Left ventricle myocardium inferior (tissue), 1 donor: ENCODE measurements at regions not wholly inside any gene's neighbourhood (a gene's known extent, or its start where the extent isn't known, plus 50 kb on each side); places are given as distances from the start of the nearest gene placed in this dataset.

Experiments used
- DNase-seq: peaks from one replicate; pipeline ENCODE4 v3.0.0-alpha.2; 2020
- H3K27ac ChIP-seq: fragments of 200-600 bp; replicated peaks from 2 replicates; pipeline ENCODE4 v1.8.0; 2021
- H3K27me3 ChIP-seq: fragments of 200-600 bp; 2 replicates; pipeline ENCODE4 v1.8.0; 2021; ENCODE audit warnings: low read depth
- H3K36me3 ChIP-seq: fragments of 200-600 bp; 2 replicates; pipeline ENCODE4 v1.8.0; 2021
- H3K4me1 ChIP-seq: fragments of 200-600 bp; 2 replicates; pipeline ENCODE4 v1.8.0; 2021
- H3K4me3 ChIP-seq: fragments of 200-600 bp; 2 replicates; pipeline ENCODE4 v1.8.0; 2021; ENCODE audit warnings: mild to moderate bottlenecking, moderate library complexity
- H3K9me3 ChIP-seq: fragments of 200-600 bp; replicated peaks from 2 replicates; pipeline ENCODE4 v1.8.0; 2021
- intact Hi-C: fragments of 100-400 bp; cut with micrococcal nuclease; formaldehyde crosslinking; loops from one replicate; pipeline ENCODE4 v1.11.0; 2022
- TF ChIP-seq, protein P1 (sequence below): fragments of 200-600 bp; IDR thresholded peaks from 2 replicates; pipeline ENCODE4 v1.8.0; 2021; ENCODE audit warnings: antibody characterized with exemption, mild to moderate bottlenecking, borderline replicate concordance
- donor health status: DM: no; HTN: yes; CAD: no; lungs with severe emphysema.

- no peaks in the 10 kb centered on the region for H3K36me3 ChIP-seq
- TF ChIP-seq, protein P1, sequence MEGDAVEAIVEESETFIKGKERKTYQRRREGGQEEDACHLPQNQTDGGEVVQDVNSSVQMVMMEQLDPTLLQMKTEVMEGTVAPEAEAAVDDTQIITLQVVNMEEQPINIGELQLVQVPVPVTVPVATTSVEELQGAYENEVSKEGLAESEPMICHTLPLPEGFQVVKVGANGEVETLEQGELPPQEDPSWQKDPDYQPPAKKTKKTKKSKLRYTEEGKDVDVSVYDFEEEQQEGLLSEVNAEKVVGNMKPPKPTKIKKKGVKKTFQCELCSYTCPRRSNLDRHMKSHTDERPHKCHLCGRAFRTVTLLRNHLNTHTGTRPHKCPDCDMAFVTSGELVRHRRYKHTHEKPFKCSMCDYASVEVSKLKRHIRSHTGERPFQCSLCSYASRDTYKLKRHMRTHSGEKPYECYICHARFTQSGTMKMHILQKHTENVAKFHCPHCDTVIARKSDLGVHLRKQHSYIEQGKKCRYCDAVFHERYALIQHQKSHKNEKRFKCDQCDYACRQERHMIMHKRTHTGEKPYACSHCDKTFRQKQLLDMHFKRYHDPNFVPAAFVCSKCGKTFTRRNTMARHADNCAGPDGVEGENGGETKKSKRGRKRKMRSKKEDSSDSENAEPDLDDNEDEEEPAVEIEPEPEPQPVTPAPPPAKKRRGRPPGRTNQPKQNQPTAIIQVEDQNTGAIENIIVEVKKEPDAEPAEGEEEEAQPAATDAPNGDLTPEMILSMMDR = no peak
- no peaks in the 10 kb centered on the region for H3K27me3 ChIP-seq
- intact Hi-C loops = no loop called here
- H3K27ac ChIP-seq = no peak overlapping the region
- no peak for DNase-seq
- no peak overlapping the region for H3K4me3 ChIP-seq
- peaks cover 14% of the 10 kb centered on the region for H3K4me1 ChIP-seq
- H3K9me3 ChIP-seq = no peaks in the 10 kb centered on the region
These were observed 242.6 kb upstream of the MAF start for GRCh38 chr16:79843145-79843544.

DNA sequence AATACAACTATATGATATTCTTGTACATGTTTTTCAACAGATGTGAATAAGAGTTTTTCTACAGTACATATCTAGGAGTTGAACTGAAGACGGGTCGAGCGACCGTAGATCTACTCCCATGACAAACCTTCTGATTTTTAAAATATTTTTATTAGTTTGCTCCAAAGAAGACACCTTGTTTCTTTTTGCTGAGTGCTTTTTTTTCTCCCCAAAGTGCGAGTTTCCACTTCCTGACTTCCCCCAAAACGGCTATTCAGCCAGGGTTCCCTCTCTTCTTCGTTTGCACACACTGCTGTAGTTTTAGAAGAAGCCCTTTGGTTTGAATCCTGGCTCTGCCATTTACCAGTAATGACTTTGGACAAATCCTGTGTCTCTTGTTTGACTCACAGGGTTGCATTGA, 241.7 kb upstream of the MAF start:
- intact Hi-C loops = no loop called here
- Histone ChIP-seq H3K27me3 (no peaks in the 10 kb centered on the region), H3K9me3 (no peaks in the 10 kb centered on the region), H3K4me1 (peaks cover 14% of the 10 kb centered on the region), H3K27ac (no peak overlapping the region), H3K4me3 (no peak overlapping the region), H3K36me3 (no peaks in the 10 kb centered on the region)
- TF ChIP-seq, protein P1 = no peak
- no peak for DNase-seq

DNA sequence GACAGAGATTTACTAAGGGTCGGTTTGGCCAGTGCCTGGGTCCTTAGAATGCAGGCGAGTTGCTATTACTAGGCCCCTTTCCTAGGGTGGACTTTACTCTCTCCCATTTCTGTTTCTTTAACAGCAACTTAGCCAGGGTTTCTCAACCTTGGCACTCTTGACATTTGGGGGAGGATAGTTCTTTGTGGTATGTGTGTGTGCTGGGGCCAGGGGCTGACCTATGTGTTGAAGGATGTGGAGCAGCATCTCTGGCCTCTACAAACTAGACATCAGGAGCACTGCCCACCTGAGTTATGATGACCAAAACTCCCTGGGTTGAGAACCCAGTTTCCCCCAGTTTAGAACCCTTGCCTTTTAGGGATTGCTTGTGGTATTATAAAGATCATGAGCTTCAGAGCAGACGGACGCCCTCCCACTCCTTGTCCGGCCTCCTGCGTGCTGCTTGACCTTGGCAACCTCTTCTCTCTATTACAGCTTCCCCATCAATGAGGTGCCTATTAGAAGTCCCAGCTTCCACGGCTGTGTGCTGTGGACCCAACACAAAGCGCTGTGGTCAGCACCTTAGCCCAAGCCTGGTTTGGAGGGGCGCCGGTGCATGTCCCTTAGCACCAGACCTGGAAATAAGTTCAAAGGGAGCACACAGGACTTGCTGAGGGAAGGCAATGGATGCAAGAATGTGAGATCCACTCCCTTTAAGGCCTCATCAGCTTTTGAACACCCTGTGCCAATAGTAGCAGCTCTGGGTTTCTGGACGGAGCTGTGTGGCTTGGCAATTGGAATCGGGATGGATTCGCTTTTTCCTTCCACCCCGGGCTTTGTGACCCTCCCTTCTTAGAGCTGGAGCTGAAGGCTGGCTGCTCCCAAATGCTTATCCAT, 239.2 kb upstream of the MAF start:
- Histone ChIP-seq H3K36me3 (no peaks in the 10 kb centered on the region), H3K27ac (peak overlapping the region; percentile 13), H3K9me3 (no peaks in the 10 kb centered on the region), H3K4me3 (no peak overlapping the region), H3K27me3 (no peaks in the 10 kb centered on the region), H3K4me1 (peaks cover 14% of the 10 kb centered on the region)
- TF ChIP-seq, protein P1 = no peak
- intact Hi-C loops = no loop called here
- peak; percentile 38 for DNase-seq

- no peak overlapping the region for H3K4me3 ChIP-seq
These were observed 238.1 kb upstream of the MAF start for GRCh38 chr16:79838496-79839259.

DNA sequence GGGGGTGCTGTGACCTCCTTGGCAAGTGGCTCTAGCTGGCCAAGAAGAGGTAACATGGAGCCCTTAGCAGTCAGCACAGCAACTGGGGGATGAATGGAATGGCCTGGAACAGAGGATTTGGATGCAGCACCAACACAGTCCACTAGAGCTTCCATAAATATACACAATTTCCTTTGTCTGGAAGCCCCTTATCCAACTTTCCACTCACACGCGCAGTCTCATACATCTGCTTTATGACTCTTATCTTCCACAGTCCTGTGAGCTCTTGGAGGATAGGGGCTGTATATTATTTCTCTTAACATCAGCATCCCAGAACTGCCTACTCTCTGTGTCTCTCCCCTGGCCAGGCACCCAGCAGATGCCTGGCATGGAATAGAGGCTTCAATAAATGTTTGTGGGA, 235.6 kb upstream of the MAF start:
- no peak overlapping the region for H3K27ac ChIP-seq

More at GRCh38 chr16:79838496-79839259, 238.1 kb upstream of the MAF start:
- Histone ChIP-seq H3K4me1 (peaks cover 14% of the 10 kb centered on the region), H3K36me3 (no peaks in the 10 kb centered on the region), H3K27ac (no peak overlapping the region), H3K27me3 (no peaks in the 10 kb centered on the region), H3K9me3 (no peaks in the 10 kb centered on the region)
- DNase-seq = peak; percentile 31
- intact Hi-C loops = no loop called here
- TF ChIP-seq, protein P1 = no peak

More for the DNA sequence above, 235.6 kb upstream of the MAF start:
- intact Hi-C loops = no loop called here
- H3K36me3 ChIP-seq = no peaks in the 10 kb centered on the region
- no peaks in the 10 kb centered on the region for H3K9me3 ChIP-seq
- TF ChIP-seq, protein P1 = no peak
- no peaks in the 10 kb centered on the region for H3K27me3 ChIP-seq
- H3K4me1 ChIP-seq = peaks cover 14% of the 10 kb centered on the region
- no peak for DNase-seq
- H3K4me3 ChIP-seq = no peak overlapping the region
